ENCODE measurements at regions not wholly inside any gene's neighbourhood (a gene's known extent, or its start where the extent isn't known, plus 50 kb on each side); places are given as distances from the start of the nearest gene placed in this dataset.

DNA sequence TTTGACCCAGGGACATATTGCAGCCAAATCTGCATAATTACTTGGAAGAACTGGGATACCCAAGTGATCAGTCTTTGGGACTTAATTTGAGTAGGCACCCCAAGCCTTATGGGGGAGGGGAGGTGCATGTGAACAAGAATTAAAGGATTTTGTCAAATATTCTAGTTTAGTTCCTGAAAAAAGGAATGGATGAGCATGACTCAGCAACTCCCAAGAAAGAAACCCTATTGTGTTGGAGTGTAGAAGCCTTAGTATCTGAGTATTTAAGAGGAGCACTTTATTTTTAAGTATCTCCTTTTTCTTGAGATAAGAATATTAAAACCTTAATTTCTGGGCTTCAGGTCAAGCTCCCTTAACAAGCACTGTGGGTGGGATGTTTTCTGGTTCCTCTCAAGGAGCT is 222.4 kb downstream of the CD47 start:
- TF ChIP-seq, protein P1, sequence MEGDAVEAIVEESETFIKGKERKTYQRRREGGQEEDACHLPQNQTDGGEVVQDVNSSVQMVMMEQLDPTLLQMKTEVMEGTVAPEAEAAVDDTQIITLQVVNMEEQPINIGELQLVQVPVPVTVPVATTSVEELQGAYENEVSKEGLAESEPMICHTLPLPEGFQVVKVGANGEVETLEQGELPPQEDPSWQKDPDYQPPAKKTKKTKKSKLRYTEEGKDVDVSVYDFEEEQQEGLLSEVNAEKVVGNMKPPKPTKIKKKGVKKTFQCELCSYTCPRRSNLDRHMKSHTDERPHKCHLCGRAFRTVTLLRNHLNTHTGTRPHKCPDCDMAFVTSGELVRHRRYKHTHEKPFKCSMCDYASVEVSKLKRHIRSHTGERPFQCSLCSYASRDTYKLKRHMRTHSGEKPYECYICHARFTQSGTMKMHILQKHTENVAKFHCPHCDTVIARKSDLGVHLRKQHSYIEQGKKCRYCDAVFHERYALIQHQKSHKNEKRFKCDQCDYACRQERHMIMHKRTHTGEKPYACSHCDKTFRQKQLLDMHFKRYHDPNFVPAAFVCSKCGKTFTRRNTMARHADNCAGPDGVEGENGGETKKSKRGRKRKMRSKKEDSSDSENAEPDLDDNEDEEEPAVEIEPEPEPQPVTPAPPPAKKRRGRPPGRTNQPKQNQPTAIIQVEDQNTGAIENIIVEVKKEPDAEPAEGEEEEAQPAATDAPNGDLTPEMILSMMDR (IDR thresholded peaks at IDR 0.05) = no peak
- TF ChIP-seq POLR2A (IDR thresholded peaks at IDR 0.05; ENCODE audit: low read depth) = no peak

Data from esophagus muscularis mucosa (tissue), 3 donors.